Fibroblast of peridontal ligament (primary cell): ENCODE measurements at regions not wholly inside any gene's neighbourhood (a gene's known extent, or its start where the extent isn't known, plus 50 kb on each side); places are given as distances from the start of the nearest gene placed in this dataset.

Experiments
- DNase-seq: peaks from one replicate; pipeline ENCODE4 v3.0.0-alpha.2; 2010; ENCODE audit errors: extremely low read depth

DNA sequence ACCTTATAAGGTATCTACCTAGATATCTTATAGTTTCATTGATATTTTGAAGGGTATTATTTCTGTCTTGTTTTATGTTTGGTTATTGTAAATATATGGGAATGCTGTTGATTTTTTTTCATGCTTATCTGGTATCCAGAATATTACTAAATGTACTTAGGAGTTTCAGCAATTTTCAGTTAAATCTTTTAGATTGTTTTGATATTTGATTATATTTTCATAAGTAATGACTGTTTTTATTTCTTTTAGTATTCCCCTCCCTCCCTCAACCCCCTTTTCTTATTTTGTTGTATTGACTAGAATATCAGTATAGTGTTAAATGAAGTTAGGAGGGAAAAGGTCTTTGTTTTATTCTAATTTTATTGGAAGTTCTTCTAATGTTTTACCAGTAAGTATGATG is 344.4 kb upstream of the PROX1 start:
- DNase-seq: no peak

GRCh38 chr1:213647864-213648650 is 339.7 kb upstream of the PROX1 start:
- DNase-seq: no peak

- DNase-seq: no peak
Observed at GRCh38 chr1:213649373-213649772, 338.4 kb upstream of the PROX1 start.

DNA sequence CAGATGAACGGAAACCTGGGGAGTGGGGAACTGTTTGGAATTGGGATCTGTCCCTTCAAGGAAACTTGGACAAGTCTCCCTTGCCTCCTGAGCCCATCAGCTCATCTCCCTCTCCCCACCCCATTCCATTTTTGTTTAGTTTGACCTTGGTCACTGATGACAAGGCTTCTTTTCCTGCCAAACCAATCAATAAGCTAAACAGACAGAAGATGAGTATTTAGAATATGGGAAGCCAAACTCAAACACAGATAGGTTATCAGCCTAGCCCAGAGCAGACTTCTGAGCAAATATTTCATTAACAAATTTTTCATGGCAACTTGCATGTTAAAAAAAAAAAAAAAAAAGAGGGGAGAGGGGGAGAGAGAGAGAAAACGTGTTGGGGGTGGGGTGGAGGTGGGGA is 337.2 kb upstream of the PROX1 start:
- no peak for DNase-seq

GRCh38 chr1:213651077-213651476 is 336.7 kb upstream of the PROX1 start:
- no peak for DNase-seq

- no peak for DNase-seq
Observed at GRCh38 chr1:213652109-213652508, 335.7 kb upstream of the PROX1 start.

GRCh38 chr1:213656039-213656438 is 331.7 kb upstream of the PROX1 start:
- no peak for DNase-seq

- no peak for DNase-seq
Observed at GRCh38 chr1:213656503-213656902, 331.3 kb upstream of the PROX1 start.

DNA sequence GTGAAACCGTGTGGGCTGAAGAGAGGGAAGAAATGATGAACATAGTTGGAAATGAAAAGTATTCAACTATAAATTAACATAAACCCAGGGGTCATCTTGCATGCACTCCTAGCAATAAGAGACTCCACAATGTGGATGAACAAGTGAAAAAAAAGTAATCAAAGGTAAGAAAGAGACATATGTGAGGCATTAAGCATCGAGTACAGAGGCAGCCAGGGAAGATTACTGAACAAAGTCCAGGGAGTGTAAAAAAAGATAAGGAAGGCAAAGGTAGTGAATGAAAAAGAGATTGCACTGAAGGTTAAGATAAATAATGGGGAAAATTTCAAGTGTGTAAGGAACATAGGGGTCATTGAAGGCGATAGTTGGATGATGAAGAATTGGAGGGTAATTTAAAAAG is 330.8 kb upstream of the PROX1 start:
- no peak for DNase-seq

DNA sequence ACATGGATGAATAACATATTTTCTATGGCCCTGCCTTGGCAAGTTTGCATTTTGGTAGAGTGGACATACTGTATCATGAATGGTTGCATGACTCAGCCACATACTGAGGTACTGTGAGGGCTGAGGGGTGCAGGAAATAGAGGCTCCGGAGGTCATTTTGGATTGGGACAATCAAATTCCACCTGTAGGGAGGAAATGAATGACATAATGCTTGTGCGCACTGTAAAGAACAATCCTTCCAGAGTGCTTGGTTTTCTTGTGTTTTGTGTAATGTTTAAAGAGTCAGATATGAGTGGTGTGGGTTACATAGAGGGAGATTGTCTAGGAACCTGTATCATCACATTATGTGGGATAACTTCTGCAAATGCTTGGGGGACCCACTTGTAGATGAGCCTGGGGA is 329.9 kb upstream of the PROX1 start:
- no peak for DNase-seq

DNA sequence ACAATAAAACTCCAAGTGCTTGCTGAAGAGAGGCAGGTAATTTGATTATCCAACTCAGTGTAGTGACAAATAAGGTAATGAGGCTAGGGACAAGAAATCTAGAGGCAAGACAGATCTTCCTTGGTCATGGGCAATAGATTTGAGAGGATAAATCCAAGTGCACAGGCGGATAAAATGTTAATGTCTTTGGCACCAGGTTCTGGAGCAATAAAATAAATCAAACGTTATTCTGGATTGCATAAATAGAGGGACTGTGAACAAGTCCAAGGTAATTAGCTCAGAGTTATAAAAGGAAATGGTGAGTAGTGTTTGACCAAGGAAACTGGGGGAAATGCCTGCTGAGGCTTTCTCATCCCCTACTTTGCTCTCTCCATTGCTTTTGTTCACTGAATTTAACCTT is 329.3 kb upstream of the PROX1 start:
- no peak for DNase-seq

GRCh38 chr1:213659580-213660547 is 327.9 kb upstream of the PROX1 start:
- no peak for DNase-seq

- no peak for DNase-seq
Observed at GRCh38 chr1:213661302-213661701, 326.5 kb upstream of the PROX1 start.

GRCh38 chr1:213666113-213666512 is 321.7 kb upstream of the PROX1 start:
- no peak for DNase-seq

DNA sequence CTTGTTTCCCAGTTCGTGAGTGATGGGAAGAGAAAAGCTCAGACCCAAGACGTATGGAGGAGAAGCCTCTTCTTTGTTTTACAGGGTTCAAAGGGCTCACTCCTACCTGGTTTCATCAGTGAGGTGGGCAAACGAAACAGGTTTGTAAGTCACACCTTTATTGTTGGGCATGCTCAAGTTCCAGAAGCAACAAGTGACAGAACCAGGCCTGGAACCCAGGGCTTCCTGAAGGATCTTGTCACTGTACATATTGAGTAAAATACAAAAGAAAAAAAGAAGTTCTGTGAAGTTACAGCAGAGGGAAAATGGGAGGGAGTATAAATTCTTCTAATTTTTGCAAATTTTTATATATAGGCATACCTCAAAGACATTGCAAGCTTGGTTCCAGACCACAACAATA is 320.9 kb upstream of the PROX1 start:
- no peak for DNase-seq

DNA sequence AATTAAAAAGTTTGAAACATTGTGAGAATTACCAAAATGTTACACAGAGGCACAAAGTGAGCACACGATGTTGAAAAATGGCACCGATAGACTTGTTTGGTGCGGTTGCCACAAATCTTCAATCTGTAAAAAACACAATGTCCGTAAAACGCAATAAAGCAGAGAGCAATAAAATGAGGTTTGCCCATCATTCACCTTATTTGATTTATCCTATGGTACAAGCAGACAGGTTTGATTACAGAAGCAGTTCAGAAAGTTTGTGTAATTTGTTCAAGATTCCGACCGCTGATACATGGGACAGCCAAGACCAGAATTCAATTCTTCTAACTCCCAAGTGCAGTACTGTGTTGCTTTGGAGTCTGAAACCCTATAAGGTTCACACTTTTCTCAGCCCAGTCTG is 318.3 kb upstream of the PROX1 start:
- DNase-seq: no peak

DNA sequence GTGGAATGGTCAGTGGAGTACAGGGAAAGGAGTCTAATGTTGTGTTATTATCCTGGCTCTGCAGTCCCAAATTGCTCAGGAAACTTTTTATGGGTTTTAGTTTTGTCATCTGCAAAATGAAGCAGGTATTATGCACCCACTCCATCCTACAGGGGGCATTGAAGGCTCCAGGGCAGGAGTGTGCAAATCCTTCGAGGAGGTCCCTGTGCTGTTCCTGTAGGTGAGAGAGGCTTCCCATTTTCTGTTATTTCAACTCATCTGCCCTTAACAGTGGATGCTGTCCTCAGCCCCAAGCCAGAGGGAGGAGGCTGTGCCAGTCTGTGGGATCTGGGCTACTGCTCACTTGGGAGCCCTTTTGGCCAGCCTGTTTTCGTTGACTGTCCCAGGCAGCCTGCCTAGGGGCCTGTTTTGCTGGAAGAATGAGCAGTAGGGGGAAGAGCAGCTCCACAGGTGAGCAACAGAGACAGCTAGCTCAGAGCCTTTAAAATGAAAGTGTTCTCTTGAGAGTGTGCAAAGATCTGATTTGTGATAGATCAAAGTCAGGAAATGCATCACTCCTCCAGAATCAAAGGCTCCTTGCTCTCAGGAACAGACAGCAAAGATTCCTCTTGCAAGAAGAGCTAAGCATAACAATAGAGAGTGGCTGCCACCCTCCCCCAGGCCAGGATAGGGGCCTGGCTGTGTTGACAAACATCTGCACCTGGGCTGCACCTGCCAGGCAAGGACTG is 317.6 kb upstream of the PROX1 start:
- no peak for DNase-seq

- DNase-seq: no peak
Observed at GRCh38 chr1:213670692-213671023, 317.1 kb upstream of the PROX1 start.

DNA sequence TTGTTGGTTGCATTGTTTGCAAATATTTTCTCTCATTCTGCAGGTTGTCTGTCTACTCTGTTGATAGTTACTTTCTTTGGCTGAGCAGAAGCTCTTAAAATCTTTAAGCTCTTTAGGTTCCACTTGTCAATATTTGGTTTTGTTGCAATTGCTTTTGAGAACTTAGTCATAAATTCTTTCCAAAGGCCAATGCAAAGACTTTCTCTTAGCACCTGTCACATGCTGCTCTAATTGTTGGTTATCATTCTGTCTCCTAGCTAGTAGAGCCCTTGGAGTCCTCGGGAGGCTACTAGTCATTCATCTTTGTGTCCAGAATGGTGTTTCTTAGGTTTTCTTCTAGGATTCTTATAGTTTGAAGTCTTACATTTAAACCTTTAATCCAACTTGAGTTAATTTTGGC is 312.7 kb upstream of the PROX1 start:
- no peak for DNase-seq

GRCh38 chr1:213676736-213677135 is 311.0 kb upstream of the PROX1 start:
- DNase-seq: no peak

- no peak for DNase-seq
Observed at GRCh38 chr1:213678348-213678747, 309.4 kb upstream of the PROX1 start.

DNA sequence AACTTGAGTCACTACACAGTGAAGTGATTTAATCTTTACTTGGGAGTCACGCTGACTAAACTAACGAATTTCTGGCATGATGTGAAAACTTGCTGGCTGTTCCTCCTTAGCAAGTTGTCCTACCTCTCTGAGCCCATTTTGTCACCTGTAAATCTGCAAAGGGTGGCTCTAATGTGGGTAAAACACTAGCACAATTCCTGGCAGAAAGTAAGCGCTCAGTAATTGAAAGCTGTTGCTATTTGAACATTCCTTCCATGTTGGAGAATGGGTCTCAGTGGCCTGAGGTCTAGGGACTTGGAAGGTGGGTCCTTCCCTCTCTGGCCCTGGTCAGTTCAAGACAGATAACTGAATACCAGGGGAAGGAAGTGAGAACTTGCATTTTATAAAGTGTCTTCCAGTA is 309.0 kb upstream of the PROX1 start:
- no peak for DNase-seq
